Esophagus mucosa (tissue), 1 donor: ENCODE measurements at regions not wholly inside any gene's neighbourhood (a gene's known extent, or its start where the extent isn't known, plus 50 kb on each side); places are given as distances from the start of the nearest gene placed in this dataset.
A peak's percentile ranks its signal among the peaks of the same experiment; 100 is the strongest.
"Not testable (repeated sequence)": the region's sequence is repeated elsewhere in the genome, so short reads cannot be mapped to it uniquely, and the experiment has no call there.

ENCODE experiments used
- ATAC-seq: fragments of 200-7000 bp; cut with Tn5 transposase; one replicate; pipeline ENCODE4 v1.9.1; 2020
- donor health status: DM: yes; HTN: yes; CAD: no.

DNA sequence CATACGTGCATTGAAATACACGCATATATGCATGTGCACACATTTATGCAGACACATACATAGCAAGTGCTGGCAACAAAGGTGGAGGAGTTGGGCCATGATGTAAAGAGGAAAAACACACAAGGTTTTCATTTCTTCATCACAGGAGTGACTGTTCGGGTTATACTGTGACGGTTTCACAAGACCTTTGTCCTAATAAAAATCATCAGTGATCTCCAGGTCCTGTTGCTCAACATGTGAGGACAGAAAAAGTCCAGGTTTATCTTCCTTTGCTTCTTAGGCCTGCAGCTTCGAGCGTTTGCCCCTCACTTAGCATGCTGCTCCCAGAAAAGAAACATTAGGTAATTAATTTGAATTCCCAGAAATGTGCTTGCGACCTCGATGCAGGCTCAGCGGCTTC lies 1260.0 kb upstream of the TMEM132C start:
- ATAC-seq = no peak

DNA sequence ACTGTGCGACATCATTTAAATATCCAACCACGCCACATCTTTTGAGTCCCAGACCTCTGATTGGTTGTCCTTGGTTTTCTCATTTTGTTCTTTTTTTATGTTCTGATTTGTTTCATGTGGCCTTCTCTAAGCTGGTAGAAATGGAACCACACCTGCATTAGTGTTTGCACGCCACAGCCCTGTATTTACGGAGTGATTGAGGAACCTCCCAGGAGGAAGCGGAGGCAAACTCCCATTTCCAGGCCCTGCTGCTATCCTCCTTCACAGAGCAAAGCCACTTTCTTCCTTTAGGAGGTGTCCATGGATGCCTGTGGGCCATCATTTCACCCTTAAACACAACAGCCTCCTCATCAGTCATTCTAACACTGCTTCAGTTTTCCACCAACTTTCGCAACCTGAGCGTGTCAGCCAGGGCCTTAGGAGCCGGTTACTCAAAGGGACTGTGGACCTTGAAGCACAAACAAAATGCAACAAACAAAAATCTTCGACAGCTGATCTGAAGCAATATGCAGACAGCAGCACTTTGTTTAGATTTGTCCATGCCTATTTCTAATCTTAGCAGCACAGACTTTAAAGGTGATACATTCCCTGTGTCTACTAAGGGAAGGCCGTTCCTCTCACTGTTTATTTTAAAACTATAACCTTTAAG lies 1258.1 kb upstream of the TMEM132C start:
- ATAC-seq = no peak

DNA sequence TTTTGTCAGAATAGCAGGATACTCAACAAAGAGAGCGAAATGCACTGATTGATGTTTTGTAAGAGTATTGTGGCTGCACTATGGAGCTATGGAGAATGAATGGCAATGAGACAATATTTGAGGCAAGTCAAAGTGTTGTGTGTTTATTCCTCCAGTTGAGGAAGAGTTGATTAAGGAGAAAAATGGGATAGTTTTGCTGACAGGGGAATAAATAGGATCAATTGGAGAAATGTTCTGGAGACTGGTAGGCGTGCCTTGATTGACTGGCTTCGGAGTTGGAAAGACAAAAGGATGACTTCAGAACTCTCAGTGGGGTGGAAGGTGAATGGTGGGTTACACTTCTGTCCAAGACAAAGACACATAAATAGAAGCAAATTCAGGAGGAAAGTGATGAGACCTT lies 1254.9 kb upstream of the TMEM132C start:
- no peak for ATAC-seq

DNA sequence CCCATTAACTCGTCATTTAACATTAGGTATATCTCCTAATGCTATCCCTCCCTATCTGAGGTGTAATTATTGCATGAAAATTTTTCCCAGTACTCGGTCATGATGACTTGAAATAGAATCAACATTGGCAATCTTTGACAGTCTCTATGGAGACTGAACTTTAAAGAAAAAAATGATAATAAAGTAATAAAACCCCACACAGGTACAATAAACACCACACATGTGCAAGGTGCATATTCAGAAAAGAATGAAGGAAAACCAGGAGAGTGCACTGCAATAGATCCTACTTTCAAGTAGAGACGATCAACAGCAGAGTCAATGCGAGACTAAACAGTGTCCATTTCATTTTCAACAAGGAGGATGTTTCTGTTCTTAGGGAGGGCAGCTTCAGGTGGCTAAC lies 1253.8 kb upstream of the TMEM132C start:
- no peak for ATAC-seq

DNA sequence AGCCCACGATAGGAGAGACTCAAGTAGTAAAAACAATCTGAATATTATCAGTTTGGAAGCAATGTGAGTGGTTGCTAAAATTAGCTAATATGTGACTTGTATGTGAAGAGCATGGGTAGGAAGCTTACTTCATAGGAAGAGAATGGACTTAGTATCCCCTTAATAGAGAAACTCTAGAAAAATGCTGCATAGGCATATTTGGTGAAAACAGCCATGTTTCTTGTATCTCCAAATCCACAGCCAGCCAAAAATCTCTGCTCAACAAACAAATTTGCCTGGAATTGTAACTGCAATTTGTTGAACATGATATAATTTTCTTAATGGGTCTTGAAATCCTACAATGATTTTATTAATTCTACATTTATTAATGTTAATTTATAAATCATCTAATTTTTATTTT lies 1252.9 kb upstream of the TMEM132C start:
- no peak for ATAC-seq

DNA sequence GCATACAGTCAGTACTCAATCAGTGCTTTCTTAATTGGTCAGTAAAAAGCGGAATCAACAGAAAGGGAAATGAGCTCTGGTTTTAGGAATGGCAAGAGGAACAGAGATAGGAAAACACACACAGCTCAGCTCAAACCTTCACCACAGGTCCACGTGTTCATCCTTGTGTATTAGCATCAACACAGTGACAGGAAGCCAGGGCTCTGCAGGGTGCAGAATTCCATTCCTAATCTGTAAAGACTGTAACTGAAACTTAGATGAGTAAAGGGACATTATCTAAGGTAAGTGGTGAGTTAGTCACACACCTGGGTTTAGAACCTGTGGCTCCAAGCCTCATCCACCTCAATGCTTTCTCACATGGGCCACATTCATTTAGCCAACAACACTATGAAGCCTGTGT lies 1242.2 kb upstream of the TMEM132C start:
- no peak for ATAC-seq

DNA sequence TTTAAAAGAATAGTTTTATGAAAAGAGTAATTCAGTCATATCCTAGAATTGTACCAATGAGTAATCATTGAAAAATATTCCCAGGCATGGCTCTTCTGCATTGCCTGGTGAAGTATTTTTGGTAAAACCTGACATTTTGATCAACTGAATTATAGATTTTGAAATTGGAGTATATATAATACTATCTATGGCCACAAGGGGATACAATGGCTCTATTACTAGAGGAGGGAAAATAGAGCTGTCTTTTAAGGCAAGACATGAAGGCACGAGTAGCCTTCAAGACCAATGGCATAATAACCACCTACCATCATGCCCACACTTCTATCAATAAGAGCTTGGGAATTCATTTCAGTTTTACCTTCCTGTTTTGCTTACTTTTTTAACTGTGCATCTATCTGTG lies 1241.4 kb upstream of the TMEM132C start:
- no peak for ATAC-seq

DNA sequence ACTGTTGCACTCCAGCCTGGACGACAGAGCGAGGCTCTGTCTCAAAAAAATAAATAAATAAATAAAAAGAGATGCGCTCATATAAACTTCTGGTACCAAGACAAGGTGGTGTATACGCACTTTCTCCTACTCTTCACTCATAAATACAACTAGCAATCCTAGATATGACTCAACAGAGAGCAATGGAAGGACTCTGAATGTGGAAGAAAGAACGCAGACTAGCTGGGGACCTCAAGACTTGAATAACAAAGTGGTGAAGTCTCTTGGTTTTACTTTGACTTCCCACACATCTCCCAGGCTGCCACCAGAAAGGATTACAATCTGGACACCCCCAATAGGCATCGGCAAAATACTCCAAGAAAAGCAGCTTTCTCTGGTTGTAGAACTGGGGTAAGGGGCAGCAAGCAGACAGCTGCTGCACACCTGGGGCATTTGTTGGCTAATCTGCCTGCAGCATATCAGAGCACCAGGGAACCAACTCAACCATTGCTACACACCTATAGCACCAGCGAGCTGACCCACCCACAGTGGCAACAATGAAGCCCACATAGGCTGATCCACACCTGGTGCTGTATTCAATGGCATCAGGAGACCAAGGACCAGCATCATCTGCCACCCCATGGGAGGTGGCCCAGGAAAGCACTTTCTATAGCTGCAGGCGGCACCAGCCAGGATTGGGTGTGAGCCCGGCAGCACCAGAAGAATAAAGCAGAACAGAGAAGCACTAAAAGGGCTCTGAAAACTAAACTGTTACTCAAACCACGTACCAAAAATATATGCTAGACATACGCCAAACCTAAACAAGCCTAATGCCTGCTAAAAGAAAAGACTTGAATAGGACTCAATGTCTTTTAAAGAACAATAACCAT lies 1231.7 kb upstream of the TMEM132C start:
- ATAC-seq = no peak

DNA sequence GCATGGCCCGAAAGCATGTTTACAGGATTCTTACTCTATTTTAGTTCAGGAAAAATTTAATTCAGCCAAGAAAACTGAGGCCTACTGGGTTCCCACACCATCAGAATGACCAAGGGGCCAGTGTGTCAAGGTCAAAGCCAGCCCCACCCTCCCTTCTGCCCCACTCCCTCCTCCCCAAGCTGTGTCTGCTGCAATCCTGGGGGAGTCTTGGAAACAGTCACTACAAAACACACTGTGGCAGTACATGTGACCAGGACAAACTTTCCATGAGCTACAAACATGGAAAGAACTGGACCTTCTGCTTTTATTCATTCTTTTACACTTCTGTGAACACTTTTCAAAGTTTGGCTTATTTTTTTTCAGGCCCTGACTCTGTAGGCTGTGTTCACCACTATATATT lies 1228.8 kb upstream of the TMEM132C start:
- ATAC-seq = no peak

DNA sequence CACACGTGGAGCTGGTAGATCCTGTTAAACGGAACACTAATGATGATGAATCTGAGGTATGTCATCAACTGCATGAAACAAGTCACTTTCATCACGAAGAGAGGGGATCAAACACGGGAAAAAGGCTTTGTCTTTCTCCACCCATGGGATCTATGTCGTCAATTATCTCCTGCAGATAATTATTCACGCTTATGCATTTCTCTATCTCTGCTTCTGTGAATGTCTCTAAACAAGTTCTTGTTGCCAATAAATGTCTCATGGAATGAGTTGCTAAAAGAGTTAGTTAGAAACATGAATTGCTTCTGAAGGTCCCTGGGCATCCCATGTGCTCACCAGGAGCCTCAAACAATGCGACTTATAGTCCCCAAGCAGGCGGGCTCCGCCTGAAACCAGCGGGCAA lies 1228.2 kb upstream of the TMEM132C start:
- peak; percentile 44 for ATAC-seq

DNA sequence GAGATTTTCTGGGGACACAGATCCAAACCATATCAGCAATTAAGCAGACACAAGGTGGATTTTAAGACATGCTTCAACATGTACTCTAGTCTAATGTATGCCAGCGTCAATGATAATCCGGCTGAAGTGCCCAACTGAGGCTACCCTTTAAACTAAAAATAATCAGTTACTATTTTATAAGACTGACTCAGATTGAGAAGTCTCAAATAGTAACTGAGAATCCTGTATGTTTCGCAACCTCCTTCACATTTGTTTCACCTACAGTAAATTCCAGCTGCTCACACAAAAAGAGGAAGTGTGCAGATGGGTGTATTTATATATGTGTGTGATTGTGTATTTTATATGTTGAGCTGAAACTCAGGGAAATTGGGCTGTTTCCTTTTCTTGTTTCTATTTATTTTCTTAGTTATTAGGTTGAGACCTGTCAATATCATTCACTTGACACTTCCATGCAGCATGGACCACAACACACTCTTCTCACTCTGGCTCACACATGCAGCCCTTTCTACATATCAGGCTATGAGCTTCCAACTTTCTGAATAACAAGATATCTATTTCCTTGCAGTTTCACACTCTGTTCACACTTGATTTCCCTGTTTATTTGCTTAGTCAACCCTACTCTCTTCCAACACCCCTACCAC lies 1224.9 kb upstream of the TMEM132C start:
- no peak for ATAC-seq

DNA sequence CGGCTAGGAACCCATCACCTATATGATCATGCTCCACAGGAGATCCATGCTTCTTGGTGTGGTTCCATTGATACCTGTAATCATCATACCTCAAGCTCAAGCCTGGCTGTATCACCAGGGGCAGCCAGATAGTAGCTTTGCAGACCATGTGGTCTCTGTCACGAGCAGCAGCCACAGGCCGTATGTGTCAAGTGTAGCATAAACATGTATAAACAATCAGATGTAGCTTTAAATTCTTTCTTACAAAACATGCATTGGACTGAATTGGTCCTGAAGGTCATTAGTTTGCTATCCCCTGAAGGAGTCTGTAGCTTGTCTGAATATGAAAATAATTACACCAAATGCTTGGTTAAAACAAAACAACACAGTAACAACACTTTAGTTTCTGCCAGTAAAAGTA lies 1223.2 kb upstream of the TMEM132C start:
- no peak for ATAC-seq

DNA sequence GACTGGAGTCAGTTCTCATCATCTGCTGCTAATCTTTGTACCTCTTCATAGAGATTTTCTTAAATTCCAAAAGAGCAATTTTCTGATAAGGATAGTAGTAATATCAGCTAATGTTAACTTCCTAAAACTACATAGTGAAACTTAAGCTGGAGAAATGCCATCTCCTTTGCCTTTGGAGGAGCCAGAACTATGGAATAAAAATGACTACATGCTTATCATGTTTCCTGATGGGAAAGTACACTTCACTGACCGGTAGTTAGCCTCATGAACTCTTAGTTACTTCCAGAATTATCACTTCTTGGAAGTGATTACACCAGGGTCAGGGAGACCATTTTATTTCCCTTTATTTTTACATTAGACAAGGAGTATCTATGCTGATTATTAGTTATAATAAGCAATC lies 1222.1 kb upstream of the TMEM132C start:
- no peak for ATAC-seq

DNA sequence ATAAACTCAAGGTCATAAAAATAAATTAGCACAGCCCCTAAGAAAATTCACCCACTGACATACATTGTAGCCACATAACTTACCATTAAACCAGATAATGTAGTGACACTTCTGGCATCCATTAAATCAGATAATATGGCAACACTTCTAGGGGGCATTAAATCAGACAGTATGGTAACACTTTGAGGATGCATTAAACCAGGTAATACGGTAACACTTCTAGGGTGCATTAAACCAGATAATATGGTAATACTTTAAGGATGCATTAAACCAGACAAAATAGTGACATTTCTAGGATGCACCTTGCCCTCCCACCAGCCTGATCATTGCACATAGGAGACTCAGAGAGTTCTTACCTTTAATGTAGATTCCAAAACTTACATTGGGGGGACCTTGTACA lies 1220.5 kb upstream of the TMEM132C start:
- ATAC-seq = no peak

DNA sequence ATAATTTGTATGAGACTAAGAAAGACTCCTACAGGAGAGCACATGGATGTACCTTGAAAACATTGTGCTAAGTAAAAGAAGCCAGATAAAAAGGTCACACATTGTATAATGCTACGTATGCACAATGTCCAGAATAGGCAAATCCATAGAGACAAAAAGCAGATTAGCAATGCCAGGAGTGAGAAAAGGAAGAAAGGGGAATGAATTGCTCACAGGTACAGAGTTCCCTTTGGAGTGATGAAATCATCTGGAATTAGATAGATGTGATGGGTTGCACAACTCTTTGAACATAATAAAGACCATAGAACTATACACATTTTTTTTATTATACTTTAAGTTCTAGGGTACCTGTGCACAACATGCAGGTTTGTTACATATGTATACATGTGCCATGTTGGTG lies 1218.9 kb upstream of the TMEM132C start:
- no peak for ATAC-seq

DNA sequence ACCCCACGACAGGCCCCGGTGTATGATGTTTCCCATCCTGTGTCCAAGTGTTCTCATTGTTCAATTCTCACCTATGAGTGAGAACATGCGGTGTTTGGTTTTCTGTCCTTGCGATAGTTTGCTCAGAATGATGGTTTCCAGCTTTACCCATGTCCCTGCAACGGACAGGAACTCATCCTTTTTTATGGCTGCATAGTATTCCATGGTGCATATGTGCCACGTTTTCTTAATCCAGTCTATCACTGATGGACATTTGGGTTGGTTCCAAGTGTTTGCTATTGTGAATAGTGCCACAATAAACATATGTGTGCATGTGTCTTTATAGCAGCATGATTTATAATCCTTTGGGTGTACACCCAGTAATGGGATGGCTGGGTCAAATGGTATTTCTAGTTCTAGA lies 1218.4 kb upstream of the TMEM132C start:
- not testable (repeated sequence) for ATAC-seq

DNA sequence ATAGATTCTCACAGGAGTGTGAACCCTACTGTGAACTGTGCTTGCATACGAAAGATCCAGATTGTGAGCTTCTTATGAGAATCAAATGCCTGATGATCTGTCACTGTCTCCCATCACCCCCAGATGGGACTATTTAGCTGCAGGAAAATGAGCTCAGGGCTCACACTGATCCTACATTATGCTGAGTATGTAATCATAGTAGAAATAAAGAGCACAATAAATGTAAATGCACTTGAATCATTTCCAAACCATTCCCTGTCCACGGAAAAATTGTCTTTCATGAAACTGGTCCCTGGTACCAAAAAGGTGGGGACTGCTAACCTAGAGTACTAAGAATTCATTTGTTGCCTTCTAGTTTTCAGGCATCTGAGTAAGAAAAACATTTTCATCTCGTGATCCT lies 1215.8 kb upstream of the TMEM132C start:
- no peak for ATAC-seq

DNA sequence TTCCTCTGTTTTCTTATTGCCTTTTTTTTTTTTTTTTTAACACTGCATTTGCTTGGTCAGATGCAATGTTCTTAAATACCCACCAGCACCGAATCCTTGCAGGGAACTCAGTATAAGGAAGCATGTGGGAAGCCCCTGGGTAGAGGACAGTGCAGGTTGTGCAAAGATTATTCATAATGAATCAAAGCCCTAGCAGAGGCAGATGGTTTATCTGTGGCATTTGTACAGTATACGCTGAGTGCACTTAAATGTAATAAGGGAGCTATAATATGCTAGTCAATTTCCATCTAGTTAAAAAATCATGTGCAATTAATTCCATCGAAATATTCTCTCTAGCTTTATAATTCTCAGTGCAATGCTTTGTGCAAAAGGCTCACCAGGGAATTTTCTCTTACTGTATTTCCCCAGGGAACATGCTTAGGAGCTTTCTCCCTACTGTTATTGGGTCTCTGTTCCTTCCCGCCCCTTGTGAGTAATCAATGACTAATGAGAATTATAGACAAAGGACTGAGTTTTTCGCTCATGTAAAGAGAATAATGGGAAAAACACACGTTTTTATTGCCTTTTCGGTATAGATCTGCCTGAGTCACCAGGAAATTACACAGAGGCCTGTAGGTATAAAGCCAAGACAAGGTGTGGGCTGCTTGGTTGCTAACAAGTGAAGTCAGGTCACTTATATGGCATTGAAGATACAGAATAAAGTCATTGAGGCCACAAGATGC lies 1214.3 kb upstream of the TMEM132C start:
- ATAC-seq = peak; percentile 57

DNA sequence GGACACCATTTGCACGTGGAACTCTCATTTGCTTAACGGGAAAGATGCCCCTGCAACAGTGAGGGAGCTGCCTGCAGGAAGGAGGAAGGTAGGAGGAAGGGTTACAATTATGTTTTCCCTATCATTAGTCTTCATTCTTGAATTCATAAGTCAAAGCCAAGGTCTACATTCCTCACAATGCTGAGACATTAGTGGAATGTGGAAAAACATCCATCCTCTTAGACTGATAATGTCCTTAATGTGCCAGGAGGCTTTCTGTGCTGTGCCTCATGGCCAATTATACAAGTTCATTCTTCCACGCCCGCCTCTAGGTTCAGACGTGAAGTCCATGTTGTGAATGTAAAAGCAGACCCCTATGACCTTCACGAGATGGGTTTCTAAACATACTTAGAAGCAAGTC lies 1212.4 kb upstream of the TMEM132C start:
- no peak for ATAC-seq

DNA sequence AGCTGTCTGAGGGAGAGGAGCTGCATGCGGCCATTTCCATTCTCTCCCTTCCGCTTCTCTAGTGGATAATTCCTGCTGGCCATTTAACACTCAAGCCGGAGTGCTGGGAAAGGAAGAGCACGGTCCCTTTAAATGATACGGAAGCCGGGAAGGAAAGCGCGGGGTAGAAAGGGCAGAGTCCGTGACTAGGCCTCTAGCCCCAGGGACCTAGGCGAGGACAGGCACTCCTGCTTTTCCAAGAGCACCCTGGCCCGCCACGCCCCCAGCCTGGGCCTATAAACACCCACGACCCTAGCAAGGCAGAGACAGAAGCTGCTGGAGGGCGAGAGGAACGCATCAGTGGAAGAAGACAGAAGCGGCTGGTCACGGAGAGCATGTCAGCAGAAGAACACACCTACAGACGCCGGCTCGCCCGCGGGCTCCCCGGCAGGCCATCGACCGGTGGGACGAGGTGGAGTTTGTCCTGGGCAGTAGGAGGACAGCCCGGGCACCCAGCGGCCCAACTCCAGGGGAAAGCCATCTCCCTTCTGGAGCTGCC lies 1206.6 kb upstream of the TMEM132C start:
- no peak for ATAC-seq

DNA sequence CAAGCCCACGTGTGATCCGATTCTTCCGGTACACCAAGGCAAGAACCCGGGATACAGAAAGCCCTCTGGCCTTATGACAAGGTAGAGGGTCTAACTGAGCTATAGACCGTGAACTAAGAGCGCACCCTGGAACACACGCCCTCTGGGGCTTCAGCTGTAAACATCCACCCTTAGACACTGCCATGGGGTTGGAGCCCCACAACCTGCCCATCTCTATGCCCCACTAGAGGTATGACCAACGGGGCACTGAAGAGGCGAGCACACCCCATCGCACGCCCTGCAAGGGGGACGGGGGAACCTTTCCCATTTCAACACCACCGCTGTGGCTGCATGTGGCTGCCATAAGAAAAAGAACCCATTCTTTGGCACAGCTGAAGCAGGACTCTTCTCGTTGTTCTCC lies 1206.0 kb upstream of the TMEM132C start:
- no peak for ATAC-seq

DNA sequence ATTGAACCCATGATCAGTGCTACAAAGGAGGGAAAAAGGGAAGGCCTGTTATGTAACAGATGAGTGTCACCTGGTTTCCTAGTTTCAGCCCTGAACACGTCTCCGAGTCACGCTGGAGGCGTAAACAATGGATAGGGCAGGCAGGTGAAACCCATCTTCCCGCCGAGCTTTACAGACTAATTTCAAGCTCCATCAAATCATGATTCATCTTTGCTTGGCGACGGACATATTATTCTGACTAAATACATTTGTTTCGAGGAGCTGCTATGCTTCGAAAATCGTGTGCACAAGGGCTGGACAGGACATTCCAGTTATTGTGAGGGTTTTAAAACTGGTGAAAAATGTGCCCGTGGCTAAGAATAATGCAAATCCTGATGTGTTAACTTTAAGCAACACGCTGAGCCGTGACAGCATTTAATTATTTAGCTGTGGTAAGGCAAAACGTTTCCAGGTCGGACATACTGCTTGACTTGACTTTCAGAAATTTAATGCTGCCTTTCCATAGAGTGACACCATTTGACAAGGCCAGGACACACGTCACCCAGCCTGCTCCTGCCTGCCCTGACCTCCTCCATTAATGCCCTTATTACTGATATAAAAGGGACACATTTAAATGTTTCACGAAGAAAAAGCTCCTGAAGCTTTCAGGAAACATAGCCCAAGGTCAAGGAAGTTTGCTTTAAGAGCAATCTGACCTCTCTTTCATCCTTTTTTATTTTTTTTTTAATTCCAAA lies 1203.5 kb upstream of the TMEM132C start:
- peak; percentile 63 for ATAC-seq
